ENCODE measurements at regions not wholly inside any gene's neighbourhood (a gene's known extent, or its start where the extent isn't known, plus 50 kb on each side); places are given as distances from the start of the nearest gene placed in this dataset.

- Histone ChIP-seq H3K4me2 (ENCODE audit: insufficient read depth, low read length) (no peak overlapping the region), H3K27ac (ENCODE audit: extremely low read depth, low read depth, low read length) (no peak overlapping the region), H2AFZ (ENCODE audit: low read depth, low read length) (no peak overlapping the region), H3K79me2 (ENCODE audit: control insufficient read depth, insufficient read depth, low read length) (no peaks in the 10 kb centered on the region), H3K9me3 (replicated peaks; ENCODE audit: control insufficient read depth, insufficient read depth, low read depth, low read length) (no peaks in the 10 kb centered on the region), H3K36me3 (ENCODE audit: control insufficient read depth, insufficient read depth, low read length) (no peaks in the 10 kb centered on the region), H3K9ac (ENCODE audit: insufficient read depth in 1 of 2, low read depth in 2 of 2, low read length in 2 of 2) (no peak overlapping the region), H3K4me3 (no peak overlapping the region), H3K4me1 (replicated peaks in 1 of 2; ENCODE audit: control insufficient read depth in 2 of 2, insufficient read depth in 2 of 2, low read length in 2 of 2) (no peaks in the 10 kb centered on the region), H3K27me3 (ENCODE audit: control insufficient read depth in 2 of 2, insufficient read depth in 2 of 2, low read length in 2 of 2) (peaks cover 21 to 45% of the 10 kb centered on the region in 2 experiments), H3K9me1 (ENCODE audit: control insufficient read depth, insufficient read depth, low read length) (no peaks in the 10 kb centered on the region), H4K20me1 (replicated peaks; ENCODE audit: control insufficient read depth, insufficient read depth, low read length) (no peaks in the 10 kb centered on the region)
- ChIA-PET POLR2A (interaction anchor here (0.6 to 1.7 kb wide), 3 partner anchors 11 to 49 kb away, joined by 3 to 4 read pairs (median 4); no protein-coding TSS in a partner anchor), CTCF (ENCODE audit: low intra/inter-chr PET ratio) (no interaction called here)
- no peak for FAIRE-seq
- BruUV-seq (replicated peaks): no TSS peak
- no peak for ATAC-seq
- intact Hi-C loops (cut with micrococcal nuclease): no loop called here
- DNase-seq (ENCODE audit: extremely low read depth in 1 of 4, low spot score in 3 of 4): no peak
- in situ Hi-C loops (cut with MboI): no loop called here
- WGBS (ENCODE audit: insufficient coverage, low coverage, missing lambda C conversion rate): 2% methylated on average over 2 of the region's 2 CpGs
- no peak for TF ChIP-seq IFI16 (CRISPR knock-in tag; IDR thresholded peaks at IDR 0.05)
- TF ChIP-seq MBD1 (CRISPR knock-in tag; IDR thresholded peaks at IDR 0.05): no peak
- TF ChIP-seq SNRNP70 (optimal IDR thresholded peaks at IDR 0.05; ENCODE audit: low read depth, low read length): no peak
- TF ChIP-seq E2F6 (IDR thresholded peaks at IDR 0.05; ENCODE audit: borderline replicate concordance in 1 of 2, extremely low read depth in 1 of 2, insufficient read depth in 1 of 2, insufficient read length in 1 of 2, low read depth in 1 of 2, low read length in 1 of 2, poor library complexity in 1 of 2, severe bottlenecking in 1 of 2): no peak
- no peak for TF ChIP-seq ILK (tag; IDR thresholded peaks at IDR 0.05; ENCODE audit: borderline replicate concordance, low read depth)
- no peak for TF ChIP-seq ZNF77 (CRISPR knock-in tag; IDR thresholded peaks at IDR 0.05)
- TF ChIP-seq, protein P1, sequence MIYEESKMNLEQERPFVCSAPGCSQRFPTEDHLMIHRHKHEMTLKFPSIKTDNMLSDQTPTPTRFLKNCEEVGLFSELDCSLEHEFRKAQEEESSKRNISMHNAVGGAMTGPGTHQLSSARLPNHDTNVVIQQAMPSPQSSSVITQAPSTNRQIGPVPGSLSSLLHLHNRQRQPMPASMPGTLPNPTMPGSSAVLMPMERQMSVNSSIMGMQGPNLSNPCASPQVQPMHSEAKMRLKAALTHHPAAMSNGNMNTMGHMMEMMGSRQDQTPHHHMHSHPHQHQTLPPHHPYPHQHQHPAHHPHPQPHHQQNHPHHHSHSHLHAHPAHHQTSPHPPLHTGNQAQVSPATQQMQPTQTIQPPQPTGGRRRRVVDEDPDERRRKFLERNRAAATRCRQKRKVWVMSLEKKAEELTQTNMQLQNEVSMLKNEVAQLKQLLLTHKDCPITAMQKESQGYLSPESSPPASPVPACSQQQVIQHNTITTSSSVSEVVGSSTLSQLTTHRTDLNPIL (CRISPR knock-in tag; IDR thresholded peaks at IDR 0.05): no peak
- TF ChIP-seq CBX8 (IDR thresholded peaks at IDR 0.05; ENCODE audit: borderline replicate concordance, extremely low read depth, low read depth, low read length, poor library complexity, severe bottlenecking): no peak
- TF ChIP-seq, protein P2, sequence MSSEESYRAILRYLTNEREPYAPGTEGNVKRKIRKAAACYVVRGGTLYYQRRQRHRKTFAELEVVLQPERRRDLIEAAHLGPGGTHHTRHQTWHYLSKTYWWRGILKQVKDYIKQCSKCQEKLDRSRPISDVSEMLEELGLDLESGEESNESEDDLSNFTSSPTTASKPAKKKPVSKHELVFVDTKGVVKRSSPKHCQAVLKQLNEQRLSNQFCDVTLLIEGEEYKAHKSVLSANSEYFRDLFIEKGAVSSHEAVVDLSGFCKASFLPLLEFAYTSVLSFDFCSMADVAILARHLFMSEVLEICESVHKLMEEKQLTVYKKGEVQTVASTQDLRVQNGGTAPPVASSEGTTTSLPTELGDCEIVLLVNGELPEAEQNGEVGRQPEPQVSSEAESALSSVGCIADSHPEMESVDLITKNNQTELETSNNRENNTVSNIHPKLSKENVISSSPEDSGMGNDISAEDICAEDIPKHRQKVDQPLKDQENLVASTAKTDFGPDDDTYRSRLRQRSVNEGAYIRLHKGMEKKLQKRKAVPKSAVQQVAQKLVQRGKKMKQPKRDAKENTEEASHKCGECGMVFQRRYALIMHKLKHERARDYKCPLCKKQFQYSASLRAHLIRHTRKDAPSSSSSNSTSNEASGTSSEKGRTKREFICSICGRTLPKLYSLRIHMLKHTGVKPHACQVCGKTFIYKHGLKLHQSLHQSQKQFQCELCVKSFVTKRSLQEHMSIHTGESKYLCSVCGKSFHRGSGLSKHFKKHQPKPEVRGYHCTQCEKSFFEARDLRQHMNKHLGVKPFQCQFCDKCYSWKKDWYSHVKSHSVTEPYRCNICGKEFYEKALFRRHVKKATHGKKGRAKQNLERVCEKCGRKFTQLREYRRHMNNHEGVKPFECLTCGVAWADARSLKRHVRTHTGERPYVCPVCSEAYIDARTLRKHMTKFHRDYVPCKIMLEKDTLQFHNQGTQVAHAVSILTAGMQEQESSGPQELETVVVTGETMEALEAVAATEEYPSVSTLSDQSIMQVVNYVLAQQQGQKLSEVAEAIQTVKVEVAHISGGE (CRISPR knock-in tag; IDR thresholded peaks at IDR 0.05): no peak
- TF ChIP-seq TCF15 (CRISPR knock-in tag; IDR thresholded peaks at IDR 0.05): no peak
- no peak for TF ChIP-seq RUNX1 (IDR thresholded peaks at IDR 0.05; ENCODE audit: low read depth)
- no peak for TF ChIP-seq TAL1 (IDR thresholded peaks at IDR 0.05)
- TF ChIP-seq CC2D1A (IDR thresholded peaks at IDR 0.05): no peak
Observed at GRCh38 chr21:36565540-36565939, 85.6 kb upstream of the CLDN14 start.
